ENCODE measurements at regions not wholly inside any gene's neighbourhood (a gene's known extent, or its start where the extent isn't known, plus 50 kb on each side); places are given as distances from the start of the nearest gene placed in this dataset.
"Not testable (repeated sequence)": the region's sequence is repeated elsewhere in the genome, so short reads cannot be mapped to it uniquely, and the experiment has no call there.

GRCh38 chr16:17743578-17743977 is 272.8 kb upstream of the XYLT1 start:
- no peak overlapping the region for H3K9ac ChIP-seq
- no peaks in the 10 kb centered on the region for H3K9me2 ChIP-seq (ENCODE audit: insufficient read depth)
- no peaks in the 10 kb centered on the region for H3K79me2 ChIP-seq (ENCODE audit: insufficient read depth)
- H3K9me3 ChIP-seq (ENCODE audit: low read depth): no peaks in the 10 kb centered on the region
- 0 out of 2 replicates have a peak, but pooled peaks cover 6% of the 10 kb centered on the region for H3K27me3 ChIP-seq (replicated peaks; ENCODE audit: insufficient read depth)
- 59 to 72% methylated on average over 4 of the region's 4 CpGs for WGBS, 2 experiments (ENCODE audit: low coverage in 1 of 2, low lambda C conversion rate in 2 of 2, missing lambda C conversion rate in 2 of 2)
- in situ Hi-C loops (cut with MboI): no loop called here
- no peak overlapping the region for H2AFZ ChIP-seq
- H3K36me3 ChIP-seq (ENCODE audit: low read depth): no peaks in the 10 kb centered on the region
- H3K27ac ChIP-seq: no peak overlapping the region
- H3K4me2 ChIP-seq (ENCODE audit: unreplicated experiment): no peak overlapping the region
- no peak overlapping the region for H3K4me3 ChIP-seq
- H4K20me1 ChIP-seq (ENCODE audit: insufficient read depth): no peaks in the 10 kb centered on the region
- TF ChIP-seq EZH2phosphoT487 (IDR thresholded peaks at IDR 0.05; ENCODE audit: insufficient read depth, low read depth) (no peak), EZH2 (IDR thresholded peaks at IDR 0.05; ENCODE audit: insufficient read depth, poor library complexity, severe bottlenecking) (no peak)
- no peaks in the 10 kb centered on the region for H3K4me1 ChIP-seq (ENCODE audit: insufficient read depth)
- no peaks in the 10 kb centered on the region for H3F3A ChIP-seq (ENCODE audit: insufficient read depth)
- no peak for DNase-seq

DNA sequence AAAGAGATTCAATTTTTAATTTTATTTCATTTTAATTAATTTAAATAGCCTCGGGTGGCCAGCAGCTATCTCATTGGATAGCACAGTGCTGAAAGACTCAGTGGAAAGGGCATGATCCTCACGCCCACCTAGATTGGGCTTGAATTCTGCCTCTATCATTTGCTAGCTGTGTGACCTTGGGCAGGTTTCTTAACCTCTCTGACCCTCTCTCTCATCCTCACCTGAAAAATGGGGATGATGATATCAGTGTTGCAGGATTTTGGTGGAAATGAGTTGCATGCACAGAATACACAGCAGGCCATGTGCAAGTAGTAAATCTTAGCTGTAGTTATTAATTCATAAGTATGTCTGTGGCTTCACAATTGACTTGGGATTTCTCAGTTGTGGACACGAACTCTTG is 272.4 kb upstream of the XYLT1 start:
- H3K9me3 ChIP-seq (ENCODE audit: low read depth): no peaks in the 10 kb centered on the region
- no peaks in the 10 kb centered on the region for H3K4me1 ChIP-seq (ENCODE audit: insufficient read depth)
- no peak for TF ChIP-seq EZH2phosphoT487 (IDR thresholded peaks at IDR 0.05; ENCODE audit: insufficient read depth, low read depth)
- TF ChIP-seq EZH2 (IDR thresholded peaks at IDR 0.05; ENCODE audit: insufficient read depth, poor library complexity, severe bottlenecking): no peak
- no peaks in the 10 kb centered on the region for H3F3A ChIP-seq (ENCODE audit: insufficient read depth)
- H3K9ac ChIP-seq: no peak overlapping the region
- H2AFZ ChIP-seq: no peak overlapping the region
- H3K4me3 ChIP-seq: no peak overlapping the region
- DNase-seq: no peak
- H3K9me2 ChIP-seq (ENCODE audit: insufficient read depth): no peaks in the 10 kb centered on the region
- 0 out of 2 replicates have a peak, but pooled peaks cover 6% of the 10 kb centered on the region for H3K27me3 ChIP-seq (replicated peaks; ENCODE audit: insufficient read depth)
- in situ Hi-C loops (cut with MboI): no loop called here
- H3K79me2 ChIP-seq (ENCODE audit: insufficient read depth): no peaks in the 10 kb centered on the region
- H3K27ac ChIP-seq: no peak overlapping the region
- no peaks in the 10 kb centered on the region for H4K20me1 ChIP-seq (ENCODE audit: insufficient read depth)
- 32 to 39% methylated on average over 3 of the region's 3 CpGs for WGBS, 2 experiments (ENCODE audit: low coverage in 1 of 2, low lambda C conversion rate in 2 of 2, missing lambda C conversion rate in 2 of 2)
- no peak overlapping the region for H3K4me2 ChIP-seq (ENCODE audit: unreplicated experiment)
- H3K36me3 ChIP-seq (ENCODE audit: low read depth): no peaks in the 10 kb centered on the region

GRCh38 chr16:17735099-17735498 is 264.3 kb upstream of the XYLT1 start:
- H3K9me2 ChIP-seq (ENCODE audit: insufficient read depth); H4K20me1 ChIP-seq (ENCODE audit: insufficient read depth); H2AFZ ChIP-seq; H3K4me2 ChIP-seq (ENCODE audit: unreplicated experiment); H3K27ac ChIP-seq; in situ Hi-C loops (cut with MboI); H3K27me3 ChIP-seq (replicated peaks; ENCODE audit: insufficient read depth); H3F3A ChIP-seq (ENCODE audit: insufficient read depth); H3K4me3 ChIP-seq; H3K79me2 ChIP-seq (ENCODE audit: insufficient read depth); H3K4me1 ChIP-seq (ENCODE audit: insufficient read depth); H3K36me3 ChIP-seq (ENCODE audit: low read depth); H3K9ac ChIP-seq; DNase-seq; H3K9me3 ChIP-seq (ENCODE audit: low read depth): not testable (repeated sequence)
- 25 to 32% methylated on average over 3 of the region's 3 CpGs for WGBS, 2 experiments (ENCODE audit: low coverage in 1 of 2, low lambda C conversion rate in 2 of 2, missing lambda C conversion rate in 2 of 2)

- no peak overlapping the region for H3K4me3 ChIP-seq
- 43 to 51% methylated on average over 3 of the region's 3 CpGs for WGBS, 2 experiments (ENCODE audit: low coverage in 1 of 2, low lambda C conversion rate in 2 of 2, missing lambda C conversion rate in 2 of 2)
- no peak overlapping the region for H3K9ac ChIP-seq
- TF ChIP-seq EZH2 (IDR thresholded peaks at IDR 0.05; ENCODE audit: insufficient read depth, poor library complexity, severe bottlenecking) (no peak), EZH2phosphoT487 (IDR thresholded peaks at IDR 0.05; ENCODE audit: insufficient read depth, low read depth) (no peak)
- no peak overlapping the region for H2AFZ ChIP-seq
- no peaks in the 10 kb centered on the region for H4K20me1 ChIP-seq (ENCODE audit: insufficient read depth)
- H3K36me3 ChIP-seq (ENCODE audit: low read depth): no peaks in the 10 kb centered on the region
- no peaks in the 10 kb centered on the region for H3K4me1 ChIP-seq (ENCODE audit: insufficient read depth)
- no peaks in the 10 kb centered on the region for H3F3A ChIP-seq (ENCODE audit: insufficient read depth)
- H3K27ac ChIP-seq: no peak overlapping the region
- no peaks in the 10 kb centered on the region for H3K9me3 ChIP-seq (ENCODE audit: low read depth)
- no peaks in the 10 kb centered on the region for H3K27me3 ChIP-seq (replicated peaks; ENCODE audit: insufficient read depth)
- in situ Hi-C loops (cut with MboI): no loop called here
- H3K79me2 ChIP-seq (ENCODE audit: insufficient read depth): no peaks in the 10 kb centered on the region
- no peaks in the 10 kb centered on the region for H3K9me2 ChIP-seq (ENCODE audit: insufficient read depth)
- no peak overlapping the region for H3K4me2 ChIP-seq (ENCODE audit: unreplicated experiment)
- no peak for DNase-seq
These were observed 259.1 kb upstream of the XYLT1 start for GRCh38 chr16:17729820-17730219.

- Histone ChIP-seq H3K36me3 (ENCODE audit: low read depth) (no peaks in the 10 kb centered on the region), H3K4me3 (no peak overlapping the region), H3K9me2 (ENCODE audit: insufficient read depth) (no peaks in the 10 kb centered on the region), H3K9me3 (ENCODE audit: low read depth) (no peaks in the 10 kb centered on the region), H2AFZ (no peak overlapping the region), H3K27ac (no peak overlapping the region), H3K27me3 (replicated peaks; ENCODE audit: insufficient read depth) (no peaks in the 10 kb centered on the region), H3K9ac (no peak overlapping the region), H3K79me2 (ENCODE audit: insufficient read depth) (no peaks in the 10 kb centered on the region), H3K4me1 (ENCODE audit: insufficient read depth) (no peaks in the 10 kb centered on the region), H3K4me2 (ENCODE audit: unreplicated experiment) (no peak overlapping the region), H3F3A (ENCODE audit: insufficient read depth) (no peaks in the 10 kb centered on the region), H4K20me1 (ENCODE audit: insufficient read depth) (no peaks in the 10 kb centered on the region)
- TF ChIP-seq EZH2phosphoT487 (IDR thresholded peaks at IDR 0.05; ENCODE audit: insufficient read depth, low read depth) (no peak), EZH2 (IDR thresholded peaks at IDR 0.05; ENCODE audit: insufficient read depth, poor library complexity, severe bottlenecking) (no peak)
- no peak for DNase-seq
- WGBS, 2 experiments (ENCODE audit: low coverage in 1 of 2, low lambda C conversion rate in 2 of 2, missing lambda C conversion rate in 2 of 2): 47 to 49% methylated on average over 4 of the region's 4 CpGs
- in situ Hi-C loops (cut with MboI): no loop called here
These were observed 257.4 kb upstream of the XYLT1 start for GRCh38 chr16:17728196-17728595.
